Mesenchymal stem cell (in vitro differentiated cells and primary cell): ENCODE measurements at regions not wholly inside any gene's neighbourhood (a gene's known extent, or its start where the extent isn't known, plus 50 kb on each side); places are given as distances from the start of the nearest gene placed in this dataset.

Experiments used
- DNase-seq: peaks from one replicate; pipeline ENCODE4 v3.0.0-alpha.2; 2013
- H2AFZ ChIP-seq: one replicate; pipeline ENCODE4 v1.6.1; 2013; ENCODE audit warnings: low read depth, mild to moderate bottlenecking, control low read depth, inconsistent platforms, low read length, moderate library complexity
- H2AK5ac ChIP-seq: 2 replicates; pipeline ENCODE4 v1.6.1; 2013; ENCODE audit warnings: low read length, moderate library complexity, mild to moderate bottlenecking, inconsistent platforms; ENCODE audit not compliant: severe bottlenecking
- H2BK120ac ChIP-seq: one replicate; pipeline ENCODE4 v1.6.1; 2013; ENCODE audit warnings: low read depth, mild to moderate bottlenecking, inconsistent platforms, low read length, moderate library complexity
- H2BK12ac ChIP-seq, 2 experiments: one replicate each; pipeline ENCODE4 v1.6.1; 2013; ENCODE audit warnings: inconsistent platforms in 2 of 2, low read length in 2 of 2, mild to moderate bottlenecking in 2 of 2, moderate library complexity in 2 of 2, control low read depth in 1 of 2
- H2BK15ac ChIP-seq: one replicate; pipeline ENCODE4 v1.6.1; 2013; ENCODE audit warnings: mild to moderate bottlenecking, low read depth, inconsistent platforms; ENCODE audit not compliant: poor library complexity, severe bottlenecking
- H2BK5ac ChIP-seq: 2 replicates; pipeline ENCODE4 v1.6.1; 2013; ENCODE audit warnings: low read depth, mild to moderate bottlenecking, low read length, control low read depth, inconsistent platforms; ENCODE audit not compliant: poor library complexity, severe bottlenecking
- H3K14ac ChIP-seq, 2 experiments: one replicate each; pipeline ENCODE4 v1.6.1; 2013; ENCODE audit warnings: inconsistent platforms in 2 of 2, low read length in 2 of 2, control low read depth in 1 of 2, mild to moderate bottlenecking in 1 of 2, moderate library complexity in 1 of 2
- H3K18ac ChIP-seq, 2 experiments: one replicate each; pipeline ENCODE4 v1.6.1; 2013; ENCODE audit warnings: inconsistent platforms in 2 of 2, low read length in 2 of 2, control low read depth in 1 of 2, low read depth in 1 of 2, mild to moderate bottlenecking in 1 of 2
- H3K23ac ChIP-seq, 2 experiments: one replicate each; pipeline ENCODE4 v1.6.1; 2013; ENCODE audit warnings: inconsistent platforms in 2 of 2, low read length in 2 of 2, mild to moderate bottlenecking in 2 of 2, moderate library complexity in 2 of 2, control low read depth in 1 of 2
- H3K27ac ChIP-seq: 2 replicates; pipeline ENCODE4 v1.5.1; 2013; ENCODE audit warnings: mild to moderate bottlenecking, moderate library complexity, low read length, control low read depth, inconsistent platforms; ENCODE audit not compliant: poor library complexity, severe bottlenecking
- H3K27me3 ChIP-seq, 2 experiments: 2 replicates each; pipeline versions ENCODE4 v1.6.1 to v1.7.0; 2013; ENCODE audit warnings: low read length in 2 of 2, mild to moderate bottlenecking in 2 of 2, moderate library complexity in 2 of 2, control low read depth in 1 of 2, inconsistent platforms in 1 of 2; ENCODE audit not compliant: control insufficient read depth in 1 of 2, insufficient read depth in 1 of 2
- H3K36me3 ChIP-seq, 2 experiments: 2 replicates each; pipeline versions ENCODE4 v1.6.1 to v1.7.0; 2013; ENCODE audit warnings: low read length in 2 of 2, control low read depth in 1 of 2, inconsistent platforms in 1 of 2, low read depth in 1 of 2, mild to moderate bottlenecking in 1 of 2; ENCODE audit not compliant: insufficient read depth in 2 of 2, control insufficient read depth in 1 of 2
- H3K4ac ChIP-seq, 2 experiments: one replicate each; pipeline ENCODE4 v1.6.1; 2013; ENCODE audit warnings: inconsistent platforms in 2 of 2, low read length in 2 of 2, mild to moderate bottlenecking in 2 of 2, moderate library complexity in 2 of 2, control low read depth in 1 of 2, low read depth in 1 of 2
- H3K4me1 ChIP-seq: 2 replicates; pipeline ENCODE4 v1.6.1; 2013; ENCODE audit warnings: low read depth, low read length, control low read depth; ENCODE audit not compliant: control insufficient read depth, insufficient read depth
- H3K4me2 ChIP-seq: 2 replicates; pipeline ENCODE4 v1.6.1; 2013; ENCODE audit warnings: low read length, mild to moderate bottlenecking, inconsistent platforms; ENCODE audit not compliant: poor library complexity, severe bottlenecking
- H3K4me3 ChIP-seq, 2 experiments: 2 replicates each; pipeline versions ENCODE4 v1.5.1 to v1.7.0; 2013; ENCODE audit warnings: low read length in 2 of 2, mild to moderate bottlenecking in 2 of 2, control low read depth in 1 of 2, low read depth in 1 of 2; ENCODE audit not compliant: insufficient read depth in 1 of 2
- H3K79me1 ChIP-seq: replicated peaks from 2 replicates; pipeline ENCODE4 v1.6.1; 2013; ENCODE audit warnings: mild to moderate bottlenecking, control low read depth, low read length, inconsistent platforms; ENCODE audit not compliant: poor library complexity, severe bottlenecking
- H3K9ac ChIP-seq: 2 replicates; pipeline ENCODE4 v1.7.0; 2013; ENCODE audit warnings: mild to moderate bottlenecking, low read length, moderate library complexity
- H3K9me3 ChIP-seq: 2 replicates; pipeline ENCODE4 v1.7.0; 2013; ENCODE audit warnings: mild to moderate bottlenecking, low read length; ENCODE audit not compliant: control insufficient read depth
- H4K8ac ChIP-seq: one replicate; pipeline ENCODE4 v1.6.1; 2013; ENCODE audit warnings: inconsistent platforms, mild to moderate bottlenecking, low read length, moderate library complexity
- H4K91ac ChIP-seq: one replicate; pipeline ENCODE4 v1.6.1; 2013; ENCODE audit warnings: mild to moderate bottlenecking, low read length, inconsistent platforms
- WGBS: methylation state at CpG from one replicate; pipeline ENCODE4 v1.1.7; 2013; ENCODE audit warnings: mixed read lengths; 5-methylcytosine and 5-hydroxymethylcytosine counted together

DNA sequence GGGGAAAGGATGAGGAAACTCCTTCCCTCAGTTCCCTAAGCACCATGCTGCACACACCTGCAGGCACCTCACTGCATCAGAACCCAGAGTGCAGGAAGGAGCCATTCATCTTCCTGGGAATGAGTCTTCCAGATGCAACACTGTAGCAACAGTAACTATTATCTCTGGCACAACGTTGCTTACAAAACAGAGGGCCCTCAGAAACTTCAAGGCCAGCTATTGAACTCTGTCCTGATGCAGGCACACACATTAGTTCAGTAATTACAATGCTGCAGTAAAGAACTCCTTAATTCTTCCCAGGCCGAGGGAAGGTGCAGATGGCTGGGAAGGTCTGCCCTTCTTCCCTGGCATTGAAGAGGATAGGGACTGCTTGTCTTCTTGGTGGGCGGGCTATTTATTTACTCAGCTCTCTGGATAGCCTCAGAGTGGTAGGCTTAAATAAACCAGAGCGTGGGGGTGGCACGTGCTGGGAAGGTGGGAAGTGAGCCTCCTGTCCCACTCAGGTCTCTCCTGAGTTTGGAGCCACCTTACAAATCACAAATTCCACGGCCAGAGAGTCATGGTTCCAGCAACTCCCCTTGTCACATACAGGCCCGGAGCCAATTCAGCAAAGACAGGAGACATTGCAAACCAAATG lies 125.1 kb upstream of the JCAD start:
- Histone ChIP-seq H3K4ac (peak overlapping the region in 1 of 2 experiments; percentile 37), H3K36me3 (no peaks in the 10 kb centered on the region), H2AFZ (no peak overlapping the region), H2BK5ac (no peak overlapping the region), H3K4me3 (no peak overlapping the region), H3K9ac (no peak overlapping the region), H2BK15ac (no peak overlapping the region), H2AK5ac (no peak overlapping the region), H3K4me2 (no peak overlapping the region), H3K4me1 (peaks cover 29% of the 10 kb centered on the region), H3K14ac (peak overlapping the region in 1 of 2 experiments; percentile 41), H3K27ac (no peak overlapping the region), H3K23ac (no peak overlapping the region), H4K91ac (no peak overlapping the region), H4K8ac (no peak overlapping the region), H2BK120ac (no peak overlapping the region), H3K18ac (peak overlapping the region in 1 of 2 experiments; percentile 55), H3K79me1 (no peaks in the 10 kb centered on the region), H2BK12ac (peak overlapping the region; percentile 81 to 95), H3K9me3 (no peaks in the 10 kb centered on the region), H3K27me3 (peaks cover 0 to 6% of the 10 kb centered on the region in 2 experiments)
- WGBS: 74% methylated on average over 6 of the region's 7 CpGs
- DNase-seq: peak; percentile 25

DNA sequence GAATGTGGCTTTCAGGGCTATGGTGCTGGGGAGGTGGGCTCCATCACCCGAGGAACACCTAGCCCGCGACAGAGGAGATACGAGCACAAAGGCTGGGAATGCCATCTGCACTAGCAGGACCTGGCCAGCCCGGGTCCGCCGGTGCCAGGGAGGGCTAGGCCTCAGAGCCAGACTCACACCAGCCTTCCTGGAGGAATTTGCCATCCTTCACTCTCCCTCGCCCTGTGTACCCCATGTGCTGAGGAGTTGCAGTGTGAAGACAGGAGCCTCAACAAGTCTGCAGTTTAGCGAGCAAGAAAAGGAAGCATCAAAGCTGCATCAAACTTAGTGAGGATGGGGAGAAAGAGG lies 123.6 kb upstream of the JCAD start:
- Histone ChIP-seq H3K9me3 (no peaks in the 10 kb centered on the region), H3K14ac (peak overlapping the region in 1 of 2 experiments; percentile 61), H3K4me1 (peaks cover 30% of the 10 kb centered on the region), H3K27ac (peak overlapping the region; percentile 91), H2BK12ac (peak overlapping the region; percentile 69 to 99), H2BK15ac (no peak overlapping the region), H3K79me1 (no peaks in the 10 kb centered on the region), H3K23ac (no peak overlapping the region), H3K18ac (peak overlapping the region; percentile 52 to 88), H2BK5ac (peak overlapping the region; percentile 35), H3K9ac (peak overlapping the region; percentile 43), H2AK5ac (no peak overlapping the region), H2BK120ac (peak overlapping the region; percentile 86), H4K91ac (peak overlapping the region; percentile 79), H3K4ac (peak overlapping the region; percentile 42 to 90), H3K4me2 (no peak overlapping the region), H3K27me3 (peaks cover 0 to 6% of the 10 kb centered on the region in 2 experiments), H3K4me3 (peak overlapping the region in 1 of 2 experiments; percentile 45), H4K8ac (peak overlapping the region; percentile 29), H3K36me3 (no peaks in the 10 kb centered on the region), H2AFZ (peak overlapping the region; percentile 54)
- WGBS: 40% methylated on average over 9 of the region's 9 CpGs
- peak; percentile 17 for DNase-seq

DNA sequence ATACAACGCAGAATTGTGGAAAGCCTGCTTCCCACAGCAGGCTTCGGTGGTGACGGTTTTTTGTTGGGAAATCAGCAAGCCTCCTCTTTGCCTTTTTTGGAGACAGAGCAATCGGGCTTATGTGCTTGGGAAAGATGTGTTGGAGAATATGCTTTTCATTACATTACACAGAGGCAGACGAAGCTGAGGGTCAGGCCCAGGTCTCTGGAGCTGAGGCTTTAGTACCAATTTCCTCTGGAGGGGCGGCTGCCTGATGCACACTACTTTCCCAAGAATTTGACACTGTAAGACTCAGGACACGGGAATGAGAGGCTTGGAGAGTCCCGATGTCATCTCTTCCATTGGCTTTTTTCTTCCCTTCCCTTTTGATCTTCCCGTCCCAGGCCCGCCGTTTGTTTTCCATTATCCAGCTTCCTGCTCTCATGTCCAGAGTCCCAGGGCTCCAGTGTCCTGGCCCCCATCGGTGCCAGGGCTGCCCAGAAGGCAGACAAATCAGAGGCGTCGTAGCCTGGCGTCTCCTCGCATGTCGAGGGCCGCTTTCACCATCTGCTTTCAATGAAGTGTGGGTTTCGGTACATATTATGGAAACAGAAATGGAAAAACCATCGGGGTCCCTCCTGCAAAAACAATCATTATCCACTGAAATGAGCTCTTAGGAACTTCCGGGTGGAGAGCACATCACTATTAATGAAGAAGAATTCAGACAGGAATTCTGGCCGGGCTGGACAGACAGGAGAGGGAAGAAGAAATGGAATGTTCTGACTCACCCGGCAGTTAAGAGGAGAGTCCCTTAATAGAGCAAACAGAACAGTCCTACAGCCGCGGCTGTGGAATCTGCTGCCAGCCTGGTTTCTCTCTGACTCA lies 123.0 kb upstream of the JCAD start:
- Histone ChIP-seq H2AK5ac (peak overlapping the region; percentile 33), H2AFZ (no peak overlapping the region), H3K4me3 (peak overlapping the region in 1 of 2 experiments; percentile 45), H3K4me1 (peaks cover 26% of the 10 kb centered on the region), H2BK15ac (peak overlapping the region; percentile 92), H2BK5ac (peak overlapping the region; percentile 67), H3K23ac (peak overlapping the region in 1 of 2 experiments; percentile 54), H4K8ac (peak overlapping the region; percentile 86), H3K27me3 (peaks cover 0 to 4% of the 10 kb centered on the region in 2 experiments), H2BK12ac (peak overlapping the region; percentile 45 to 91), H3K27ac (peak overlapping the region; percentile 91), H3K18ac (peak overlapping the region; percentile 87 to 88), H3K9me3 (no peaks in the 10 kb centered on the region), H3K4me2 (no peak overlapping the region), H4K91ac (peak overlapping the region; percentile 70), H3K79me1 (no peaks in the 10 kb centered on the region), H3K4ac (peak overlapping the region in 1 of 2 experiments; percentile 84), H2BK120ac (peak overlapping the region; percentile 77), H3K9ac (peak overlapping the region; percentile 74), H3K36me3 (no peaks in the 10 kb centered on the region), H3K14ac (no peak overlapping the region)
- WGBS: 42% methylated on average over 22 of the region's 25 CpGs
- peak; percentile 92 for DNase-seq

DNA sequence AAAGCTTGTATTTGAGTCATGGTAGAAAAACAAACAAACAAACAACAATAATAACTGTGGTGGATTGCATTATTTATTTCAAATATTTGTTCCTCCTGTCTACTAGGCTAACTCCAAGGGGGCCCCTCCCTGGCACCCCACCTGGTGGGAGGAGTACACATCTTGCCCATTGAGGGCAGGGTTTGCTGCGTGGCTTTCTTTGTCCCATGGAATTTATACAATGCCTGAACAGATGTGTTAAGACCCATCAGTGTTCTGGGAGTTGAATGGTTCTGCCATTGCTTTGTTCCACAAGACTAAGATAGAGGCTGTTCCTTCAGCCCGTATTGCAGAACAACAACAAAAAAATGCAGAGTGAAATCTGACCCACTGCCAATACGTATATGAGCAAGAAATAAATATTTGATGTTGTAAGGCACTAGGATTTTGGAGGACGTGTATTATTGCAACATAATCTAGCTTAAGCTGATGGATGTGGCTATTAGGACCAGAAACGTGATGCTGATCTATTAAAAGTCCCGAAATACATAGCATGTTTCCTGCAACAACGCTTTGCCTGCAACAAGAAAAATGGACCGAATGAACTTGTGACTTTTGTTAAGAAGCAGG lies 119.1 kb upstream of the JCAD start:
- Histone ChIP-seq H4K91ac (no peak overlapping the region), H2BK5ac (no peak overlapping the region), H3K4me3 (no peak overlapping the region), H2AFZ (no peak overlapping the region), H2AK5ac (no peak overlapping the region), H2BK15ac (no peak overlapping the region), H3K18ac (no peak overlapping the region), H3K14ac (no peak overlapping the region), H3K9me3 (no peaks in the 10 kb centered on the region), H3K4me1 (peaks cover 18% of the 10 kb centered on the region), H2BK12ac (peak overlapping the region in 1 of 2 experiments; percentile 63), H3K23ac (no peak overlapping the region), H3K9ac (no peak overlapping the region), H2BK120ac (no peak overlapping the region), H3K4ac (no peak overlapping the region), H3K4me2 (no peak overlapping the region), H3K79me1 (no peaks in the 10 kb centered on the region), H4K8ac (no peak overlapping the region), H3K36me3 (no peaks in the 10 kb centered on the region), H3K27ac (no peak overlapping the region), H3K27me3 (no peaks in the 10 kb centered on the region)
- WGBS: 74% methylated on average over 8 of the region's 8 CpGs
- peak; percentile 42 for DNase-seq
